Right lobe of liver (tissue), 6 donors: ENCODE measurements at regions not wholly inside any gene's neighbourhood (a gene's known extent, or its start where the extent isn't known, plus 50 kb on each side); places are given as distances from the start of the nearest gene placed in this dataset.
A peak's percentile ranks its signal among the peaks of the same experiment; 100 is the strongest.

ENCODE experiments used
- ATAC-seq, 4 donors: fragments of 200-7000 bp; cut with Tn5 transposase; one replicate each; pipeline ENCODE4 v1.9.1; 2020; ENCODE audit warnings: mild to moderate bottlenecking in 4 of 4, moderate library complexity in 4 of 4
- DNase-seq, 3 donors: peaks; one replicate each; pipeline ENCODE4 v3.0.0-alpha.2; 2020
- H3K27ac ChIP-seq, 3 donors: fragments of 200-600 bp; one replicate each; pipeline ENCODE4 v1.8.0; 2022
- H3K27me3 ChIP-seq, 2 donors: fragments of 200-600 bp; one replicate each; pipeline ENCODE4 v1.8.0; 2022
- H3K36me3 ChIP-seq, 4 donors: fragments of 200-600 bp; sonication (generic) in 1 of 4; one replicate each; pipeline versions ENCODE4 v1.5.1 to v1.8.0; 2017 to 2022; ENCODE audit warnings: control low read depth in 1 of 4
- H3K4me1 ChIP-seq, 4 donors: fragments of 200-600 bp; sonication (generic) in 1 of 4; one replicate each; pipeline versions ENCODE4 v1.5.1 to v1.8.0; 2017 to 2022; ENCODE audit warnings: control low read depth in 1 of 4
- H3K4me3 ChIP-seq, 3 donors: fragments of 200-600 bp; one replicate each; pipeline ENCODE4 v1.8.0; 2022
- H3K9me3 ChIP-seq, 4 donors: fragments of 200-600 bp; sonication (generic) in 1 of 4; one replicate each; pipeline versions ENCODE4 v1.5.1 to v1.8.0; 2017 to 2022; ENCODE audit warnings: control low read depth in 1 of 4
- POLR2A ChIP-seq: fragments of 450-650 bp; IDR thresholded peaks from one replicate; pipeline ENCODE4 v1.6.1; 2017; ENCODE audit warnings: antibody characterized with exemption, mild to moderate bottlenecking
- WGBS: methylation state at CpG from one replicate; pipeline ENCODE4 v1.1.6; 2018; ENCODE audit warnings: low coverage, low lambda C conversion rate; ENCODE audit not compliant: insufficient coverage; ENCODE audit errors: missing lambda C conversion rate; 5-methylcytosine and 5-hydroxymethylcytosine counted together
- intact Hi-C, 2 donors: fragments of 100-400 bp; cut with DNase I; formaldehyde crosslinking; loops; one replicate each; pipeline versions ENCODE4 v1.11.2 to v1.14.1; 2022
- TF ChIP-seq, protein P1 (sequence below), 4 donors: fragments of 200-600 bp in 3 of 4; fragments of 450-650 bp in 1 of 4; IDR thresholded peaks; one replicate each; pipeline versions ENCODE4 v1.5.1 to v1.8.0; 2016 to 2022; ENCODE audit warnings: antibody characterized with exemption in 4 of 4, mild to moderate bottlenecking in 2 of 4
- donor health status: DM: no; HTN: yes; CAD: no.
- donor health status: DM: no; HTN: no; CAD: no.
- donor health status: DM: no; HTN: no; CAD: no.
- donor health status: DM: no; HTN: yes; CAD: no.
- donor health status: DM: no; HTN: yes; CAD: no.

- TF ChIP-seq, protein P1, sequence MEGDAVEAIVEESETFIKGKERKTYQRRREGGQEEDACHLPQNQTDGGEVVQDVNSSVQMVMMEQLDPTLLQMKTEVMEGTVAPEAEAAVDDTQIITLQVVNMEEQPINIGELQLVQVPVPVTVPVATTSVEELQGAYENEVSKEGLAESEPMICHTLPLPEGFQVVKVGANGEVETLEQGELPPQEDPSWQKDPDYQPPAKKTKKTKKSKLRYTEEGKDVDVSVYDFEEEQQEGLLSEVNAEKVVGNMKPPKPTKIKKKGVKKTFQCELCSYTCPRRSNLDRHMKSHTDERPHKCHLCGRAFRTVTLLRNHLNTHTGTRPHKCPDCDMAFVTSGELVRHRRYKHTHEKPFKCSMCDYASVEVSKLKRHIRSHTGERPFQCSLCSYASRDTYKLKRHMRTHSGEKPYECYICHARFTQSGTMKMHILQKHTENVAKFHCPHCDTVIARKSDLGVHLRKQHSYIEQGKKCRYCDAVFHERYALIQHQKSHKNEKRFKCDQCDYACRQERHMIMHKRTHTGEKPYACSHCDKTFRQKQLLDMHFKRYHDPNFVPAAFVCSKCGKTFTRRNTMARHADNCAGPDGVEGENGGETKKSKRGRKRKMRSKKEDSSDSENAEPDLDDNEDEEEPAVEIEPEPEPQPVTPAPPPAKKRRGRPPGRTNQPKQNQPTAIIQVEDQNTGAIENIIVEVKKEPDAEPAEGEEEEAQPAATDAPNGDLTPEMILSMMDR (IDR thresholded peaks at IDR 0.05) = no peak
- TF ChIP-seq POLR2A = no peak
- Histone ChIP-seq H3K27me3 (no peaks in the 10 kb centered on the region), H3K4me3 (no peak overlapping the region), H3K36me3 (no peaks in the 10 kb centered on the region), H3K9me3 (no peaks in the 10 kb centered on the region), H3K27ac (peak overlapping the region in 1 of 3 donors; percentile 52), H3K4me1 (peaks cover 0 to 26% (median 12%) of the 10 kb centered on the region in 4 donors)
- DNase-seq (no peak), ATAC-seq (no peak)
- intact Hi-C loops = no loop called here
- WGBS = 100% methylated on average over 3 of the region's 9 CpGs
These were observed 456.8 kb downstream of the MIAT start for GRCh38 chr22:27114186-27114585.

DNA sequence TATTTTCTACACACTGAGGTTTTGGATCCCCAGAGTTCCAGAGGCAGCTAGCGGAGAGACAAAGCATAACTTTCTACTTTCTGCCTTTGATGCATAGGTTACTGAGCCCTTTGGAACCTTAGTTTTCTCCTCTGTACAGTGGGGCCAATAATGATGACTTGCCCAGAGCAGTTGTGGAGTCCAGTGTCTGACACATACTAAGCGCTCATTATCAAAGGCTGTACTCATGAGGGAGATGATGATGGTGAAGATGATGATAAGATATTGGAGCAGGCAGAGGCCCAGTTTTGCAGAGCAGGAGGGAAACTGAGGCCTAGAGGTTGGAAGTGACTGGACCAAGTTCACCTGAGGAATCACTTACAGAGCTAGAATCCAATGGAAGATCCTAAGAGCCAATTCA is 458.0 kb downstream of the MIAT start:
- TF ChIP-seq, protein P1 (IDR thresholded peaks at IDR 0.05) = no peak
- TF ChIP-seq POLR2A = no peak
- peaks cover 0 to 26% (median 12%) of the 10 kb centered on the region in 4 donors for H3K4me1 ChIP-seq
- H3K9me3 ChIP-seq = no peaks in the 10 kb centered on the region
- H3K36me3 ChIP-seq = no peaks in the 10 kb centered on the region
- DNase-seq (no peak), ATAC-seq (no peak)
- no peaks in the 10 kb centered on the region for H3K27me3 ChIP-seq
- 82% methylated on average over 2 of the region's 2 CpGs for WGBS
- no peak overlapping the region for H3K4me3 ChIP-seq
- intact Hi-C loops = no loop called here
- peak overlapping the region in 2 of 3 donors; percentile 14 to 73 for H3K27ac ChIP-seq

DNA sequence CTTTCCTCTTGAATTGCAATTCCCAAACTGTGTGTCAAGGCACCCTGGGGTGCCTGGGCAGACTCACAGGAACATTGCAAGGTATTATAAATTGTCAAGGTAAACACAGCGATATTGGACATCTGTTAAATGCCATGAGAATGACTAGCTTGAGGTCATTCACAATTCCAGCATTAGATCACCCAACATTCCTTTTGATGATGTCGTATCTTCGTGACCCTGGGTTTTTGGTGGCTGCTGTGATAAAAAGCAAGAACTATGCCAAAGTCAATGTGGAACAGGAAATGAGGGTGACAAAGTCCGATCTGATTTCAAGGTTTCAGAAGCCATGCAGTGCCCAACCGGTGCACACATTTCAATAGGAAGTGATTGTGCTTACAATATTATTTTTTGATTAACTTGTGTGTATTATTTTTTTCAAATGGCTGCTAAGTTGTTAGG is 458.4 kb downstream of the MIAT start:
- Histone ChIP-seq H3K36me3 (no peaks in the 10 kb centered on the region), H3K4me1 (peaks cover 0 to 26% (median 12%) of the 10 kb centered on the region in 4 donors), H3K27ac (peak overlapping the region in 2 of 3 donors; percentile 36 to 73), H3K9me3 (no peaks in the 10 kb centered on the region), H3K27me3 (no peaks in the 10 kb centered on the region), H3K4me3 (peak overlapping the region in 1 of 3 donors; percentile 3)
- WGBS = 12% methylated on average over 5 of the region's 5 CpGs
- DNase-seq (no peak), ATAC-seq (peak; percentile 69 to 88 (median 85))
- peak; percentile 60 for TF ChIP-seq POLR2A
- TF ChIP-seq, protein P1 (IDR thresholded peaks at IDR 0.05) = no peak
- intact Hi-C loops = no loop called here

- peak; percentile 66 to 82 (median 78) for ATAC-seq
- DNase-seq = no peak
- WGBS = 50% methylated on average over 2 of the region's 2 CpGs
These were observed 459.1 kb downstream of the MIAT start for GRCh38 chr22:27116312-27117086.

More at GRCh38 chr22:27116312-27117086, 459.1 kb downstream of the MIAT start:
- no peaks in the 10 kb centered on the region for H3K36me3 ChIP-seq
- H3K4me1 ChIP-seq = peaks cover 0 to 26% (median 12%) of the 10 kb centered on the region in 4 donors
- H3K4me3 ChIP-seq = peak overlapping the region in 1 of 3 donors; percentile 3
- H3K9me3 ChIP-seq = no peaks in the 10 kb centered on the region
- peak; percentile 20 for TF ChIP-seq POLR2A
- TF ChIP-seq, protein P1 (IDR thresholded peaks at IDR 0.05) = no peak
- intact Hi-C loops = no loop called here
- H3K27me3 ChIP-seq = no peaks in the 10 kb centered on the region
- H3K27ac ChIP-seq = peak overlapping the region in 2 of 3 donors; percentile 36 to 73
